Forelimb muscle (tissue), 1 donor: ENCODE measurements at regions not wholly inside any gene's neighbourhood (a gene's known extent, or its start where the extent isn't known, plus 50 kb on each side); places are given as distances from the start of the nearest gene placed in this dataset.
"Not testable (repeated sequence)": the region's sequence is repeated elsewhere in the genome, so short reads cannot be mapped to it uniquely, and the experiment has no call there.

Experiments
- DNase-seq: peaks from one replicate; pipeline ENCODE4 v3.0.0-alpha.2; 2013; ENCODE audit warnings: low read depth

GRCh38 chr11:44361813-44362212 lies 51.9 kb upstream of the ALX4 start:
- peak; percentile 13 for DNase-seq

- no peak for DNase-seq
These were observed 53.2 kb upstream of the ALX4 start for GRCh38 chr11:44363116-44363515.

- no peak for DNase-seq
These were observed 54.7 kb upstream of the ALX4 start for GRCh38 chr11:44364596-44364995.

GRCh38 chr11:44365616-44366015 lies 55.7 kb upstream of the ALX4 start:
- no peak for DNase-seq

GRCh38 chr11:44366026-44366425 lies 56.1 kb upstream of the ALX4 start:
- no peak for DNase-seq

DNA sequence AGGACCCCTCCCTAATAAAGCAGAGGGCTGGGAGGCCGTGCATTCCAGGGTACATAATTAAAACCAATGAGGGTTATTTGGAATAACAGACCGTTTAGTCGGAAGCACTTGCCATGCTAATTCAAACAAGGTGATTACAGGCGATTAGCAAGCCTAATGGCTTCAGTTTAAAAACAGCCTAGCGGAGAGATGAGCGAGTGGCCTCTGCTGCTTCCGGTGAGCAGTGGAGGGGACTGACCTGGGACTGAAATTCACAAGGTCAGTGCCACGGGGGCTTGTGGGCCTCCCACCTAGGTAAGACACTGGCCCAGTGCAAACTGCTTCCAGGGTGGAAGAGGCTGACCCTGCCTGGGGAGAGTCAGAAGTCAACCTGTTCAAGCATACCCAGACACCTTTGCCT lies 56.8 kb upstream of the ALX4 start:
- no peak for DNase-seq

DNA sequence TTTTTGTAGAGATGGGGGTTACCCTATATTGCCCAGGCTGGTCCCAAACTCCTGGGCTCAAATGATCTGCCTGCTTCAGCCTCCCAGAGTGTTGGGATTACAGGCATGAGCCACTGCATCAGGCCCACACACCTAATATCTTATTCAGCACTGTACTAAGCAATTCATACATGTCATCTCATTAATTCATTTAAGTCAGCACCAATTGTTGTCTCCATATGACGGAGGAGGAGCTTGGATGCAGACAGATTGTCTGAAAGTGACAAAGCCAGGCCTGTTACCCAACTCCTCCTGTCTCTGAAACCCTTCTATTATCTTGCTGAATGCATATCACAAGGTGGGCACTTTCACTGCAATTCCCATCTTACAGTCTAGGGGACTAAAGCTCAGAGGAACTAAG lies 57.5 kb upstream of the ALX4 start:
- DNase-seq, result no peak

DNA sequence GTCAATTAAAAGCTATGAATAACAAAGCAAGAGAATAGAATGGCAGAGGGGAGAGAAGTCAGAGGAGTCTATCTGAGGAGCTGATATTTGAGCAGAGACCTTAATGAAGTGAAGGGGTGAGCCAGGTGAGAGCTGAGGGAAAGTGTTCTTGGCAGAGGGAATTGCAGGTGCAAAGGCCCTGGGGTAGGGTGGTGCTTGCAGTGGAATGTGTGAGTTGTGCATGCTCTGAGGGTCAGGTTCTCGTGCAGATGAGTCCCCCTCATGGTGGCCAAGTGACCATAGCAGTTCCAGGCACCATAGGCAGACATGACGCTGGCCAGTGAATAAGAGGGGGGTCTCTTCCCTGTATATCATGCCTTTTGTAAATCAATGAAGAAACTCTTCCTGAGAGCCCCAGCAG lies 58.9 kb upstream of the ALX4 start:
- DNase-seq, result no peak

- not testable (repeated sequence) for DNase-seq
These were observed 61.1 kb upstream of the ALX4 start for GRCh38 chr11:44371042-44371441.

- no peak for DNase-seq
These were observed 61.8 kb upstream of the ALX4 start for GRCh38 chr11:44371706-44372105.

DNA sequence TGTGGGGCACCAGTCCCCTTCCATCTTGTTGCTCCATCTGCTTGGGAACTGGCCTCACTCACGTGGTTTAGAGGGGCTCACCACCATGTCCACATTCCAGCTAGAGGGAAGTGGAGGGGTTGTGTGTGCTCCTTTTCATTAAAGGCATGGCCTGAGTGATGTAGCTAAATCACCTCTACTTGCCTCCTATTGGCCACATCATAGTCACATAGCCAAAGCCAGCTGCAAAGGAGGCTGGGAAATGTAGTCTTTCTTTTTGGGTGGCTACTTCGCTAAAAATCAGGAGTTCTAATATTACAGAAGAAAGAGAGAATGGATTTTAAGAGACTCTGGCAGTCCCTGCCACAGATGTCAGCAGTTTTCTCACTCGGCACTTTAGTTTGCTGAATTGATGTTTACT lies 63.0 kb upstream of the ALX4 start:
- no peak for DNase-seq

GRCh38 chr11:44374001-44374400 lies 64.1 kb upstream of the ALX4 start:
- DNase-seq, result no peak

- DNase-seq, result no peak
These were observed 66.5 kb upstream of the ALX4 start for GRCh38 chr11:44376423-44376822.

GRCh38 chr11:44377121-44377520 lies 67.2 kb upstream of the ALX4 start:
- DNase-seq, result no peak

DNA sequence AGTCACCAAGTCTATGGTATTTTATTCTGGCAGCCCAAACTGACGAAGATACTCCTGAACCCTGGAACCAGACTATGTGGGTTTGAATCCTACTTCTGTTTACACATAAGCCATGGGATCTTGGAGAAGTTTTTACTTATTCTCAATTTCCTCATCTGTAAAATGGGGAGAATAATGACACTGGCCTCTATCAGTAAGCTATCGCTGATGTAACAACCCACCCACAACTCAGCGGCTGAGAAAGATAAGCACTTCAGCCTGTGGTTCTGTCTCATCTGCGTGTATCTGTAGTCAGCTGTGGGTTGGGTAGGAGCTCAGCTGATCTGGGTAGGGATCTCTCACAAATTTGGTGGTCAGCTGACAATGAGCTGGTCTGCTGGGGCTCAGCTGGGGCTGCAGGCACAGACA lies 68.0 kb upstream of the ALX4 start:
- DNase-seq, result no peak

- no peak for DNase-seq
These were observed 69.4 kb upstream of the ALX4 start for GRCh38 chr11:44379141-44380008.

DNA sequence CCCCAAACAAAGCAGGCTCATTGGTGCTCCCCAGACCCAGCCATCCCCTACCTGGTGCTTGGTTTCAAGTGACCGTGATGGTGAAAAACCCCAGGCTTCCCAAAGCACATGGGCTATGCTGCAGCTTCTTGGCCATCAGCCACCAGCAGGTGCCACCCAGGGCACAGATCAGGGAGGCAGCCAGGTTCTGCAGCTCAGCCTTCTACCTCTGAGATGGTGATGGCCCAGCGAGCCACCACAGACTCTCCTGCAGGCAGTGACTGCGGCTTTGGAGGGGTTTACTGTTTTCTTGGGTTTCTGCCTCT lies 70.0 kb upstream of the ALX4 start:
- DNase-seq, result no peak

DNA sequence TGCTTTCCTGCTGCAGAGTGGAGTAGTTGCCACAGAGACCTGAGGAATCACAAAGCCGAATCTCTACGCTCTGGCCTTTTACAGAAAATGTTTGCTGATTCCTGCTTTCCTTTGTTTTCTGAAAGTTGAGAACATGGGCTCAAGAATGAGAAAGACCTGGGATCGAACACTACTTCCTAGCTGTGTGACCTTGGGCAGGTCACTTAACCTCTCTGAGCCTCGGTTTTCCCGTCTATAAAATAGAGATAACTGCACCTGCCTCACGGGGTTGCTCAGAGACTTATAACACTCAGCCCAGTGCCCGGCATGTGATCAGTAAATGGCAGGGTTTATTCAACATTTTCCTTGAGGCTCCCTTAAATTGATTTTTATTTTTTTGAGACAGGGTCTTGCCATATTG lies 70.9 kb upstream of the ALX4 start:
- DNase-seq, result no peak

- DNase-seq, result no peak
These were observed 71.3 kb upstream of the ALX4 start for GRCh38 chr11:44381261-44381660.

- DNase-seq, result no peak
These were observed 72.2 kb upstream of the ALX4 start for GRCh38 chr11:44382118-44382517.

DNA sequence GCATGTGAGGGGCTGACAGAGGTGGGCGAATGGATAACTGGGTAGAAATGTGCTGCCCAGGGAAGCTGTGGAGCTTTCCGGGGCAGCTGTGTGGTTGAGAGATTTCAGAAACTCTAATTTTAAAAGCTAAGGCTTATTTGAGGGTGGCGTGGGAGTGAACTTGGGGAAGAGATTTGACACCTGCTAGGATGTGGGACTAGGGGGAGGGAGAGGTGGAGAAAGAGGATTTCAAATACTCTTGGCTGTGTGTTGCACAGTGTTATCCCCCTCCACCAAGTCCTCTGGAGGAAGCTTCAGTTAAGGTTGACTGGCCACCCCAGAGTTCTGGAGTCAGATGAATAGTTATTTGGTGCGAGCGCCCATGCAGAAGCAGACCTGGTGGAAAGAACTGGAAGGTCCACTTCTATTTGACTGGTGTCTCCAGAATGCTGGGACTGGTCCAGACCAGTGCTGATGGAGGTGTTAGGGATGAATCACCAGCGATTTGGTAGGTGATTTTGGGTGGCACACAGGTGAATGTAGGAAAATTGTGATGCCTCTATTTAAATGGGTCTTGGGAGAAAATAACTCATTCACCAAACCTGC lies 72.8 kb upstream of the ALX4 start:
- no peak for DNase-seq

GRCh38 chr11:44383246-44383645 lies 73.3 kb upstream of the ALX4 start:
- no peak for DNase-seq

GRCh38 chr11:44387415-44387814 lies 77.5 kb upstream of the ALX4 start:
- DNase-seq, result no peak

DNA sequence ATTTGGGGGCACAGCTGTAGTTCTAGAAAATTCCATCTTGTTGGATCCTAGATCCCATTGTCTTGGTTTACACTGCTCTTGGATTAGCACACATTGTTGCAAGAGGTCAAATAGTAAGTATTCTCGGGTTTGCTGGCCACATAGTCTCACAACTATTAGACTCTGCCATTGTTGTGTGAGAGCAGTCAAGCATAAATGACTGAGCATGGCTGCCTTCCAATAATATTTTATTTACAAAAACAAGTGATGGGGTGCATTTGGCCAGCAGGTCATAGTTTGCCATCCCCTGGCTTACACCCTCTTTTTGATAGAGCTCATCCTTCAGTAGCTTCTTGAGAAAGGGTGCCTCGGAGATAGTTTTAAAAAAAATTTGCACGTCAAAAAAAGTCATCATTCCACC lies 77.9 kb upstream of the ALX4 start:
- no peak for DNase-seq
